ENCODE measurements at regions not wholly inside any gene's neighbourhood (a gene's known extent, or its start where the extent isn't known, plus 50 kb on each side); places are given as distances from the start of the nearest gene placed in this dataset.

DNA sequence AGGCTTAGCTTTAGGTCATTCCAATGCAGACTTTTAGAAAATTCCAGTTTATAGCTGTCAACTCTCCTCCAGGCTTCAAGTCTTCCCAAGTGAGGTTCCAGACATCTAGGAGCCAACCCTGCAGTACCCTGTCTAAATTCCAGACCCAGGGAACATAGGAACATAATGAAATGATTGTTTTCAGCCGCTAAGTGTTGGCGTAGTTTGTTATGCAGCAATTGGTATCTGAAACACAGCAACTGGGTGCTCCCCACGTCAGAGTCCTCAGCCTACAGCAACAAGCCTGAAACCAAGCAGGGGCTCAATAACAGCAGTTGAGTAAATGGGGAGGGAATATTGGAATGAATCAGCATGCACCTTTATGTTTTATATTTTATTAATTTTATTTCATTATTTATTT lies 66.8 kb downstream of the BOD1 start:
- intact Hi-C loops (cut with DNase I), result no loop called here

DNA sequence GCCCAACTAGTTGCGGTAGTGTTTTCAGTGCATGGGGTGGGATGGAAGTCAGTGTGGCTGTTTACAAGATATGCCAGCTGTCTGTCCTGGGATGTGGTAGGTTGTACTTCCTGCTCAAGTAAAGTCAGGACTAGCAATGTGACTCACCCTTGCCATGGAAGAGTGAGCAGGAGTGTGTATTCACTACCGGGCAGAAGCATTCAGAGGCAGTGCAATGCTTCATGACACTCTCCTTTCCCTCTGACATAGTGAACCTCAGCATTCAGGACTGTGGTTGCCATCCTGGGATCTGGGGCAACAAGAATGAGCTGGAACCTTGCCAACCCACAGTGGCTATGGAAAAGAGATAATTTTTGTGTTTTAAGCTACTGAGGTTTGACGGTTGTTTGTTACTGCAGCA lies 68.9 kb downstream of the BOD1 start:
- no peak for DNase-seq (ENCODE audit: low spot score)

More for the DNA sequence above, 66.8 kb downstream of the BOD1 start:
- Histone ChIP-seq H3K27me3 (replicated peaks; ENCODE audit: insufficient read depth) (no peaks in the 10 kb centered on the region), H3K36me3 (no peaks in the 10 kb centered on the region), H3K4me1 (replicated peaks) (no peaks in the 10 kb centered on the region), H3K27ac (no peak overlapping the region), H3K4me3 (no peak overlapping the region), H3K9me3 (no peaks in the 10 kb centered on the region)
- 90% methylated on average over 3 of the region's 3 CpGs for WGBS
- no peak for TF ChIP-seq POLR2A (IDR thresholded peaks at IDR 0.05)
- TF ChIP-seq CTCF (IDR thresholded peaks at IDR 0.05), result no peak
- TF ChIP-seq POLR2AphosphoS5 (IDR thresholded peaks at IDR 0.05), result no peak
- DNase-seq (ENCODE audit: low spot score), result no peak

GRCh38 chr5:173542964-173543363 lies 73.5 kb downstream of the BOD1 start:
- Histone ChIP-seq H3K36me3 (no peaks in the 10 kb centered on the region), H3K4me3 (no peak overlapping the region), H3K9me3 (no peaks in the 10 kb centered on the region), H3K27me3 (replicated peaks; ENCODE audit: insufficient read depth) (no peaks in the 10 kb centered on the region), H3K4me1 (replicated peaks) (no peaks in the 10 kb centered on the region), H3K27ac (no peak overlapping the region)
- no peak for TF ChIP-seq POLR2AphosphoS5 (IDR thresholded peaks at IDR 0.05)
- no peak for TF ChIP-seq CTCF (IDR thresholded peaks at IDR 0.05)
- no peak for TF ChIP-seq POLR2A (IDR thresholded peaks at IDR 0.05)
- intact Hi-C loops (cut with DNase I), result no loop called here
- DNase-seq (ENCODE audit: low spot score), result no peak
- 94% methylated on average over 9 of the region's 9 CpGs for WGBS

More for the DNA sequence above, 68.9 kb downstream of the BOD1 start:
- no peak overlapping the region for H3K27ac ChIP-seq
- no peaks in the 10 kb centered on the region for H3K9me3 ChIP-seq
- H3K27me3 ChIP-seq (replicated peaks; ENCODE audit: insufficient read depth), result no peaks in the 10 kb centered on the region
- intact Hi-C loops (cut with DNase I), result no loop called here
- H3K4me3 ChIP-seq, result no peak overlapping the region
- WGBS, result 91% methylated on average over 3 of the region's 3 CpGs
- no peak for TF ChIP-seq POLR2A (IDR thresholded peaks at IDR 0.05)
- TF ChIP-seq CTCF (IDR thresholded peaks at IDR 0.05), result no peak
- TF ChIP-seq POLR2AphosphoS5 (IDR thresholded peaks at IDR 0.05), result no peak
- H3K36me3 ChIP-seq, result no peaks in the 10 kb centered on the region
- no peaks in the 10 kb centered on the region for H3K4me1 ChIP-seq (replicated peaks)

- Histone ChIP-seq H3K9me3 (no peaks in the 10 kb centered on the region), H3K4me3 (no peak overlapping the region), H3K27me3 (replicated peaks; ENCODE audit: insufficient read depth) (no peaks in the 10 kb centered on the region), H3K27ac (no peak overlapping the region), H3K36me3 (no peaks in the 10 kb centered on the region), H3K4me1 (replicated peaks) (no peaks in the 10 kb centered on the region)
- no peak for DNase-seq (ENCODE audit: low spot score)
- 90% methylated on average over 4 of the region's 4 CpGs for WGBS
- TF ChIP-seq POLR2AphosphoS5 (IDR thresholded peaks at IDR 0.05) (no peak), CTCF (IDR thresholded peaks at IDR 0.05) (no peak), POLR2A (IDR thresholded peaks at IDR 0.05) (no peak)
- intact Hi-C loops (cut with DNase I), result no loop called here
Observed at GRCh38 chr5:173542159-173542558, 74.3 kb downstream of the BOD1 start.

DNA sequence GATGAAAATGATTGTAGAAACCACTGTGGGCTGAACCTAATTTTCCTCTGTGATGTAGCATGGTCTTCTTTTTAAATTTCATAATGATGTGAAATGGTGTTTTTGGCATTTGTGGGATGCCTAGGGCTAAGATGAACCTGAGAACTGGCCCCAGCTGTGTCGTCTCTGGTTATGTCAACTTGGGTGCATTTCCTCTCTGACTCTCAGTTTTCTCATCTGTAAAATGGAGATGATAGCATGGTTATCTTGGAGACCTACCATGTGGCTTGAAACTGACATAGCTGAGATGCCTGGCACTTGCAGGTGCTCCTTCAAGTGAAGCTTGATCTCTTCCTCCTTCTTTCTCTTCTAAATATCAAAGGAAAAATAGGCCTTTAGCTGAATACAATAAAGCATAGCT lies 77.8 kb downstream of the BOD1 start:
- no peaks in the 10 kb centered on the region for H3K4me1 ChIP-seq (replicated peaks)
- intact Hi-C loops (cut with DNase I), result no loop called here
- no peaks in the 10 kb centered on the region for H3K9me3 ChIP-seq
- 87% methylated on average over 1 of the region's 1 CpG for WGBS
- no peak for DNase-seq (ENCODE audit: low spot score)
- TF ChIP-seq POLR2A (IDR thresholded peaks at IDR 0.05), result no peak
- TF ChIP-seq POLR2AphosphoS5 (IDR thresholded peaks at IDR 0.05), result no peak
- TF ChIP-seq CTCF (IDR thresholded peaks at IDR 0.05), result no peak
- no peaks in the 10 kb centered on the region for H3K27me3 ChIP-seq (replicated peaks; ENCODE audit: insufficient read depth)
- H3K36me3 ChIP-seq, result no peaks in the 10 kb centered on the region
- no peak overlapping the region for H3K27ac ChIP-seq
- no peak overlapping the region for H3K4me3 ChIP-seq
